ENCODE measurements at regions not wholly inside any gene's neighbourhood (a gene's known extent, or its start where the extent isn't known, plus 50 kb on each side); places are given as distances from the start of the nearest gene placed in this dataset.
A peak's percentile ranks its signal among the peaks of the same experiment; 100 is the strongest.
"Not testable (repeated sequence)": the region's sequence is repeated elsewhere in the genome, so short reads cannot be mapped to it uniquely, and the experiment has no call there.

- DNase-seq (ENCODE audit: low read depth): no peak
These were observed 101.4 kb downstream of the TNFRSF13B start for GRCh38 chr17:16870253-16871245.

- not testable (repeated sequence) for DNase-seq (ENCODE audit: low read depth)
These were observed 102.2 kb downstream of the TNFRSF13B start for GRCh38 chr17:16869531-16870252.

- DNase-seq (ENCODE audit: low read depth): not testable (repeated sequence)
These were observed 103.3 kb downstream of the TNFRSF13B start for GRCh38 chr17:16868616-16869015.

- DNase-seq (ENCODE audit: low read depth): not testable (repeated sequence)
These were observed 104.4 kb downstream of the TNFRSF13B start for GRCh38 chr17:16867545-16867944.

- not testable (repeated sequence) for DNase-seq (ENCODE audit: low read depth)
These were observed 105.1 kb downstream of the TNFRSF13B start for GRCh38 chr17:16866841-16867240.

GRCh38 chr17:16866436-16866835 is 105.5 kb downstream of the TNFRSF13B start:
- no peak for DNase-seq (ENCODE audit: low read depth)

GRCh38 chr17:16865704-16866103 is 106.2 kb downstream of the TNFRSF13B start:
- DNase-seq (ENCODE audit: low read depth): not testable (repeated sequence)

- DNase-seq (ENCODE audit: low read depth): not testable (repeated sequence)
These were observed 106.8 kb downstream of the TNFRSF13B start for GRCh38 chr17:16865077-16865613.

GRCh38 chr17:16864462-16865076 is 107.3 kb downstream of the TNFRSF13B start:
- peak; percentile 83 for DNase-seq (ENCODE audit: low read depth)

GRCh38 chr17:16861152-16861551 is 110.8 kb downstream of the TNFRSF13B start:
- peak; percentile 92 for DNase-seq (ENCODE audit: low read depth)

GRCh38 chr17:16860467-16860866 is 111.5 kb downstream of the TNFRSF13B start:
- not testable (repeated sequence) for DNase-seq (ENCODE audit: low read depth)

GRCh38 chr17:16859515-16859914 is 112.4 kb downstream of the TNFRSF13B start:
- DNase-seq (ENCODE audit: low read depth): not testable (repeated sequence)

- not testable (repeated sequence) for DNase-seq (ENCODE audit: low read depth)
These were observed 114.2 kb downstream of the TNFRSF13B start for GRCh38 chr17:16857746-16858145.

- DNase-seq (ENCODE audit: low read depth): not testable (repeated sequence)
These were observed 115.1 kb downstream of the TNFRSF13B start for GRCh38 chr17:16856846-16857245.

GRCh38 chr17:16856171-16856570 is 115.7 kb downstream of the TNFRSF13B start:
- not testable (repeated sequence) for DNase-seq (ENCODE audit: low read depth)

GRCh38 chr17:16854636-16855035 is 117.3 kb downstream of the TNFRSF13B start:
- DNase-seq (ENCODE audit: low read depth): not testable (repeated sequence)

GRCh38 chr17:16853661-16854320 is 118.1 kb downstream of the TNFRSF13B start:
- no peak for DNase-seq (ENCODE audit: low read depth)

- DNase-seq (ENCODE audit: low read depth): not testable (repeated sequence)
These were observed 122.1 kb downstream of the TNFRSF13B start for GRCh38 chr17:16849861-16850260.

- DNase-seq (ENCODE audit: low read depth): not testable (repeated sequence)
These were observed 122.9 kb downstream of the TNFRSF13B start for GRCh38 chr17:16848997-16849396.

GRCh38 chr17:16845098-16845497 is 126.8 kb downstream of the TNFRSF13B start:
- not testable (repeated sequence) for DNase-seq (ENCODE audit: low read depth)

- not testable (repeated sequence) for DNase-seq (ENCODE audit: low read depth)
These were observed 127.2 kb downstream of the TNFRSF13B start for GRCh38 chr17:16844669-16845068.

All from Daoy (cell line).